ENCODE measurements at regions not wholly inside any gene's neighbourhood (a gene's known extent, or its start where the extent isn't known, plus 50 kb on each side); places are given as distances from the start of the nearest gene placed in this dataset.

DNA sequence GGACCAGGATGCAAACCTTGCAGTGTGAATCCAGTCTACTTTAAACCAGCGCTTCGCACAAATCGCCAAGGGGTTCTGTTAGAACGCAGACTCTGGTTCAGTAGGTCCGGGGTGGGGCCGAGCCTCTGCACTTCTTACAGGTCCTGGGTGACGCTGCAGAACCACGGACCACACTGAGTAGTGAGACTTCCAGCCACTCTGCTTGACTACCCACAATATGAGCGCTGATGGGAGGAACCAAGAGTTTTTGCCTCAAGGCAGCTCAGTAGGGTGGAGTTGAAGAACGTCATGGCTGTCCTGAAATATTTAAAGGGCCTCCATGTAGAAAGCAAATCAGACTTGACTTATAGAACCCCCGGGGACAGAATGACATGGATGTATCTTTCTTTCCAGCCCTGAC, 138.0 kb upstream of the CRY1 start:
- TF ChIP-seq EZH2 (IDR thresholded peaks at IDR 0.05; ENCODE audit: insufficient read depth, poor library complexity, severe bottlenecking) (no peak), EZH2phosphoT487 (IDR thresholded peaks at IDR 0.05; ENCODE audit: insufficient read depth, low read depth) (no peak)

Data from GM23248 (cell line).